ENCODE measurements at regions not wholly inside any gene's neighbourhood (a gene's known extent, or its start where the extent isn't known, plus 50 kb on each side); places are given as distances from the start of the nearest gene placed in this dataset.
A peak's percentile ranks its signal among the peaks of the same experiment; 100 is the strongest.

- no peak for TF ChIP-seq CTCF (IDR thresholded peaks at IDR 0.05; ENCODE audit: insufficient read depth, low read length, severe bottlenecking)
- Histone ChIP-seq H3K4me3 (ENCODE audit: low read depth, low read length) (no peak overlapping the region), H3K36me3 (ENCODE audit: control insufficient read depth, insufficient read depth, low read length) (no peaks in the 10 kb centered on the region), H3K27me3 (ENCODE audit: control insufficient read depth, insufficient read depth, low read length) (no peaks in the 10 kb centered on the region)
- FAIRE-seq (peak; percentile 28), DNase-seq (ENCODE audit: low read depth) (no peak)
Observed at GRCh38 chr1:115893545-115893944, 52.6 kb upstream of the NHLH2 start.

GRCh38 chr1:115898020-115898419, 57.1 kb upstream of the NHLH2 start:
- FAIRE-seq (no peak), DNase-seq (ENCODE audit: low read depth) (no peak)
- Histone ChIP-seq H3K36me3 (ENCODE audit: control insufficient read depth, insufficient read depth, low read length) (no peaks in the 10 kb centered on the region), H3K27me3 (ENCODE audit: control insufficient read depth, insufficient read depth, low read length) (no peaks in the 10 kb centered on the region), H3K4me3 (ENCODE audit: low read depth, low read length) (no peak overlapping the region)
- TF ChIP-seq CTCF (IDR thresholded peaks at IDR 0.05; ENCODE audit: insufficient read depth, low read length, severe bottlenecking) = no peak

GRCh38 chr1:115900856-115901255, 59.9 kb upstream of the NHLH2 start:
- Histone ChIP-seq H3K36me3 (ENCODE audit: control insufficient read depth, insufficient read depth, low read length) (no peaks in the 10 kb centered on the region), H3K4me3 (ENCODE audit: low read depth, low read length) (no peak overlapping the region), H3K27me3 (ENCODE audit: control insufficient read depth, insufficient read depth, low read length) (no peaks in the 10 kb centered on the region)
- FAIRE-seq = no peak
- DNase-seq (ENCODE audit: low read depth) = no peak
- no peak for TF ChIP-seq CTCF (IDR thresholded peaks at IDR 0.05; ENCODE audit: insufficient read depth, low read length, severe bottlenecking)

GRCh38 chr1:115906627-115907026, 65.7 kb upstream of the NHLH2 start:
- no peaks in the 10 kb centered on the region for H3K36me3 ChIP-seq (ENCODE audit: control insufficient read depth, insufficient read depth, low read length)
- H3K4me3 ChIP-seq (ENCODE audit: low read depth, low read length) = no peak overlapping the region
- no peak for TF ChIP-seq CTCF (IDR thresholded peaks at IDR 0.05; ENCODE audit: insufficient read depth, low read length, severe bottlenecking)
- FAIRE-seq = peak; percentile 18
- DNase-seq (ENCODE audit: low read depth) = peak; percentile 68
- no peaks in the 10 kb centered on the region for H3K27me3 ChIP-seq (ENCODE audit: control insufficient read depth, insufficient read depth, low read length)

- no peaks in the 10 kb centered on the region for H3K36me3 ChIP-seq (ENCODE audit: control insufficient read depth, insufficient read depth, low read length)
- DNase-seq (ENCODE audit: low read depth) = no peak
- no peak for FAIRE-seq
- no peak for TF ChIP-seq CTCF (IDR thresholded peaks at IDR 0.05; ENCODE audit: insufficient read depth, low read length, severe bottlenecking)
- no peaks in the 10 kb centered on the region for H3K27me3 ChIP-seq (ENCODE audit: control insufficient read depth, insufficient read depth, low read length)
- no peak overlapping the region for H3K4me3 ChIP-seq (ENCODE audit: low read depth, low read length)
Observed at GRCh38 chr1:115907092-115907491, 66.2 kb upstream of the NHLH2 start.

GRCh38 chr1:115908565-115909274, 67.6 kb upstream of the SLC22A15 start:
- TF ChIP-seq CTCF (IDR thresholded peaks at IDR 0.05; ENCODE audit: insufficient read depth, low read length, severe bottlenecking) = no peak

More at GRCh38 chr1:115908565-115909274, 67.6 kb upstream of the SLC22A15 start:
- DNase-seq (ENCODE audit: low read depth) (no peak), FAIRE-seq (no peak)
- no peaks in the 10 kb centered on the region for H3K36me3 ChIP-seq (ENCODE audit: control insufficient read depth, insufficient read depth, low read length)
- H3K27me3 ChIP-seq (ENCODE audit: control insufficient read depth, insufficient read depth, low read length) = no peaks in the 10 kb centered on the region
- H3K4me3 ChIP-seq (ENCODE audit: low read depth, low read length) = no peak overlapping the region
